Liver (tissue), 8 donors: ENCODE measurements at regions not wholly inside any gene's neighbourhood (a gene's known extent, or its start where the extent isn't known, plus 50 kb on each side); places are given as distances from the start of the nearest gene placed in this dataset.

Experiments
- DNase-seq: peaks from one replicate; pipeline ENCODE4 v3.0.0-alpha.2; 2017; ENCODE audit warnings: low spot score
- H3K27ac ChIP-seq, 2 donors: one replicate each; pipeline ENCODE4 v1.7.0; 2013; ENCODE audit warnings: inconsistent platforms in 2 of 2, low read length in 2 of 2, control low read depth in 1 of 2, low read depth in 1 of 2, mild to moderate bottlenecking in 1 of 2
- H3K27me3 ChIP-seq, 4 donors: one replicate each; pipeline versions ENCODE4 v1.6.1 to v1.7.0; 2013; ENCODE audit warnings: low read length in 3 of 4, inconsistent platforms in 1 of 4, mild to moderate bottlenecking in 1 of 4, moderate library complexity in 1 of 4; ENCODE audit not compliant: control insufficient read depth in 4 of 4, insufficient read depth in 4 of 4
- H3K36me3 ChIP-seq, 4 donors: one replicate each; pipeline versions ENCODE4 v1.6.1 to v1.7.0; 2013; ENCODE audit warnings: low read length in 3 of 4, mild to moderate bottlenecking in 3 of 4, low read depth in 1 of 4, moderate library complexity in 1 of 4; ENCODE audit not compliant: control insufficient read depth in 4 of 4, insufficient read depth in 3 of 4
- H3K4me1 ChIP-seq, 4 donors: one replicate each; pipeline versions ENCODE4 v1.6.1 to v1.7.0; 2013; ENCODE audit warnings: low read length in 3 of 4, mild to moderate bottlenecking in 3 of 4, moderate library complexity in 1 of 4; ENCODE audit not compliant: control insufficient read depth in 4 of 4, insufficient read depth in 4 of 4
- H3K4me3 ChIP-seq, 3 donors: one replicate each; pipeline versions ENCODE4 v1.6.1 to v1.7.0; 2013; ENCODE audit warnings: low read length in 3 of 3, control low read depth in 1 of 3, low read depth in 1 of 3, mild to moderate bottlenecking in 1 of 3
- H3K9ac ChIP-seq, 2 donors: one replicate each; pipeline ENCODE4 v1.7.0; 2013; ENCODE audit warnings: low read length in 2 of 2, mild to moderate bottlenecking in 2 of 2, moderate library complexity in 2 of 2, control low read depth in 1 of 2, low read depth in 1 of 2
- H3K9me3 ChIP-seq, 4 donors: one replicate each; pipeline versions ENCODE4 v1.6.1 to v1.7.0; 2013; ENCODE audit warnings: low read length in 3 of 4; ENCODE audit not compliant: control insufficient read depth in 4 of 4
- ATF3 ChIP-seq: IDR thresholded peaks from 2 replicates; pipeline ENCODE4 v1.6.1; 2016; ENCODE audit warnings: antibody characterized with exemption
- CTCF ChIP-seq: fragments of 150-350 bp; IDR thresholded peaks from 2 replicates; pipeline ENCODE4 v1.5.1; 2017; ENCODE audit warnings: improper control_type of control experiment, low read depth, low read length; ENCODE audit not compliant: missing input control
- EGR1 ChIP-seq, 2 donors: IDR thresholded peaks; 2 replicates each; pipeline ENCODE4 v1.6.1; 2016 to 2018; ENCODE audit warnings: antibody characterized with exemption in 2 of 2, low read depth in 2 of 2
- FOXA1 ChIP-seq: IDR thresholded peaks from 2 replicates; pipeline ENCODE4 v1.6.1; 2016; ENCODE audit warnings: antibody characterized with exemption
- FOXA2 ChIP-seq: IDR thresholded peaks from 2 replicates; pipeline ENCODE4 v1.6.1; 2016; ENCODE audit warnings: antibody characterized with exemption
- GABPA ChIP-seq, 2 donors: IDR thresholded peaks in 1 of 2; conservative IDR thresholded peaks in 1 of 2; 2 replicates each; pipeline ENCODE4 v1.6.1; 2016; ENCODE audit warnings: antibody characterized with exemption in 2 of 2, mild to moderate bottlenecking in 1 of 2, moderate library complexity in 1 of 2
- HNF4A ChIP-seq, 2 donors: conservative IDR thresholded peaks; 2 replicates each; pipeline ENCODE4 v1.6.1; 2016; ENCODE audit warnings: antibody characterized with exemption in 2 of 2, mild to moderate bottlenecking in 2 of 2
- HNF4G ChIP-seq: IDR thresholded peaks from 2 replicates; pipeline ENCODE4 v1.6.1; 2016; ENCODE audit warnings: antibody characterized with exemption
- JUND ChIP-seq, 2 donors: IDR thresholded peaks; 2 replicates each; pipeline ENCODE4 v1.6.1; 2016; ENCODE audit warnings: antibody characterized with exemption in 2 of 2
- MAX ChIP-seq: IDR thresholded peaks from 2 replicates; pipeline ENCODE4 v1.6.1; 2016; ENCODE audit warnings: antibody characterized with exemption
- NR2F2 ChIP-seq: IDR thresholded peaks from 2 replicates; pipeline ENCODE4 v1.6.1; 2016; ENCODE audit warnings: antibody characterized with exemption
- RAD21 ChIP-seq, 2 donors: IDR thresholded peaks; 2 replicates each; pipeline ENCODE4 v1.6.1; 2016; ENCODE audit warnings: antibody characterized with exemption in 2 of 2, mild to moderate bottlenecking in 2 of 2
- REST ChIP-seq: IDR thresholded peaks from 2 replicates; pipeline ENCODE4 v1.6.1; 2016; ENCODE audit warnings: antibody characterized with exemption, mild to moderate bottlenecking
- RXRA ChIP-seq, 2 donors: IDR thresholded peaks; 2 replicates each; pipeline ENCODE4 v1.6.1; 2017 to 2018; ENCODE audit warnings: antibody characterized with exemption in 2 of 2, mild to moderate bottlenecking in 1 of 2
- SP1 ChIP-seq: IDR thresholded peaks from 2 replicates; pipeline ENCODE4 v1.6.1; 2018; ENCODE audit warnings: antibody characterized with exemption, mild to moderate bottlenecking
- TAF1 ChIP-seq: conservative IDR thresholded peaks from 2 replicates; pipeline ENCODE4 v1.6.1; 2016; ENCODE audit warnings: antibody characterized with exemption, mild to moderate bottlenecking
- YY1 ChIP-seq: IDR thresholded peaks from 2 replicates; pipeline ENCODE4 v1.6.1; 2016; ENCODE audit warnings: antibody characterized with exemption, mild to moderate bottlenecking
- ZBTB33 ChIP-seq: IDR thresholded peaks from 2 replicates; pipeline ENCODE4 v1.6.1; 2016; ENCODE audit warnings: antibody characterized with exemption
- WGBS: extraction: QIAGEN DNeasy Blood & Tissue Kit; methylation state at CpG from one replicate; pipeline ENCODE4 v1.1.7; 2013; 5-methylcytosine and 5-hydroxymethylcytosine counted together
- donor health status: healthy.
- donor health status: healthy.
- donor health status: healthy.
- donor health status: healthy.
- donor health status: healthy.

GRCh38 chr1:22330760-22331119 is 120.9 kb upstream of the ZBTB40 start (continued):
- no peak for TF ChIP-seq CTCF

GRCh38 chr1:22331618-22332423 is 119.8 kb upstream of the ZBTB40 start:
- Histone ChIP-seq H3K4me1 (peaks cover 0 to 3% (median 0%) of the 10 kb centered on the region in 4 donors), H3K27ac (no peak overlapping the region), H3K9ac (no peak overlapping the region), H3K27me3 (no peaks in the 10 kb centered on the region), H3K36me3 (no peaks in the 10 kb centered on the region), H3K9me3 (no peaks in the 10 kb centered on the region), H3K4me3 (no peak overlapping the region)
- TF ChIP-seq EGR1 (IDR thresholded peaks at IDR 0.05; ENCODE audit: low read depth in 2 of 2): no peak
- no peak for TF ChIP-seq REST
- no peak for TF ChIP-seq GABPA (IDR thresholded peaks at IDR 0.05 in 1 of 2, conservative IDR thresholded peaks at IDR 0.05 in 1 of 2)
- TF ChIP-seq CTCF: no peak
- no peak for TF ChIP-seq HNF4A (conservative IDR thresholded peaks at IDR 0.05)
- TF ChIP-seq JUND (IDR thresholded peaks at IDR 0.05): no peak
- no peak for TF ChIP-seq FOXA2
- no peak for TF ChIP-seq FOXA1
- TF ChIP-seq NR2F2: no peak
- TF ChIP-seq HNF4G: no peak
- TF ChIP-seq ATF3: no peak
- no peak for TF ChIP-seq ZBTB33
- no peak for TF ChIP-seq RXRA (IDR thresholded peaks at IDR 0.05)
- no peak for TF ChIP-seq SP1
- no peak for TF ChIP-seq TAF1
- no peak for TF ChIP-seq MAX
- no peak for TF ChIP-seq YY1
- no peak for TF ChIP-seq RAD21 (IDR thresholded peaks at IDR 0.05)
- no peak for DNase-seq
- WGBS: 80% methylated on average over 17 of the region's 17 CpGs
